Panc1 (cell line): ENCODE measurements at regions not wholly inside any gene's neighbourhood (a gene's known extent, or its start where the extent isn't known, plus 50 kb on each side); places are given as distances from the start of the nearest gene placed in this dataset.

Source experiments
- TF ChIP-seq, protein P1 (sequence below): fragments of 450-650 bp; IDR thresholded peaks from 2 replicates; pipeline ENCODE4 v1.5.1; 2017; ENCODE audit warnings: mild to moderate bottlenecking
- TF ChIP-seq, protein P2 (sequence below), 2 experiments: IDR thresholded peaks; 2 replicates each; pipeline ENCODE4 v1.6.1; 2011 to 2012; ENCODE audit warnings: low read depth in 2 of 2, control low read depth in 1 of 2, low read length in 1 of 2, mild to moderate bottlenecking in 1 of 2, moderate library complexity in 1 of 2; ENCODE audit not compliant: insufficient read depth in 1 of 2

DNA sequence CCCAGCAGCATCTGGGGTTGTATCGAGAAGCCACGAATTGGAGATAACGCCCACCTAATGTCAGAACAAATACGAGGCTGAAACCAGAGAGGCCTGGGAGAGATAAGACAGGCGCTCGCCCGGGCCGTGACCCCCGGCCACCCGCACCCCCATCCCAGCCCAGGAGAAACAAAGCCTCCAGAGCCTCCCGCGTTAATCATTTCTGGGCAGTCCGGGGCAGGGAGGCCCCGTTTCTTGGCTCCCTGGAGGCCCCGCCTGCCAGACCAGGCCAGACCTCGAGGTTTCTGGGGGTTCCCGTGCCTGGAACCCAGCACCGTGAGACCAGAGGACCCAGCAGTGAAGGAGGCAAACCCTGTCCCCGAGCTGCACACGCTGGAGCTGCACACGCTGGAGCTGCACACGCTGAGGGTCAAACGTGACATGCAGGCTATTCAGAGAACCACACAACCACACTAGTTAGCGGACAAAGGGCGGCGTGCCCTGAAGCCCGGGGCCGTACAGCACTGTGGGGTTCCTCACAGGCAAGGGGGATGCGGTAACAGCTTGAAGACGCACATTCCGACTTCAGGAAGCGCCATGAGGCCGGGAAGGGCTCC, 53.4 kb downstream of the FOXL3 start:
- TF ChIP-seq, protein P1, sequence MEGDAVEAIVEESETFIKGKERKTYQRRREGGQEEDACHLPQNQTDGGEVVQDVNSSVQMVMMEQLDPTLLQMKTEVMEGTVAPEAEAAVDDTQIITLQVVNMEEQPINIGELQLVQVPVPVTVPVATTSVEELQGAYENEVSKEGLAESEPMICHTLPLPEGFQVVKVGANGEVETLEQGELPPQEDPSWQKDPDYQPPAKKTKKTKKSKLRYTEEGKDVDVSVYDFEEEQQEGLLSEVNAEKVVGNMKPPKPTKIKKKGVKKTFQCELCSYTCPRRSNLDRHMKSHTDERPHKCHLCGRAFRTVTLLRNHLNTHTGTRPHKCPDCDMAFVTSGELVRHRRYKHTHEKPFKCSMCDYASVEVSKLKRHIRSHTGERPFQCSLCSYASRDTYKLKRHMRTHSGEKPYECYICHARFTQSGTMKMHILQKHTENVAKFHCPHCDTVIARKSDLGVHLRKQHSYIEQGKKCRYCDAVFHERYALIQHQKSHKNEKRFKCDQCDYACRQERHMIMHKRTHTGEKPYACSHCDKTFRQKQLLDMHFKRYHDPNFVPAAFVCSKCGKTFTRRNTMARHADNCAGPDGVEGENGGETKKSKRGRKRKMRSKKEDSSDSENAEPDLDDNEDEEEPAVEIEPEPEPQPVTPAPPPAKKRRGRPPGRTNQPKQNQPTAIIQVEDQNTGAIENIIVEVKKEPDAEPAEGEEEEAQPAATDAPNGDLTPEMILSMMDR, result no peak
- TF ChIP-seq, protein P2, sequence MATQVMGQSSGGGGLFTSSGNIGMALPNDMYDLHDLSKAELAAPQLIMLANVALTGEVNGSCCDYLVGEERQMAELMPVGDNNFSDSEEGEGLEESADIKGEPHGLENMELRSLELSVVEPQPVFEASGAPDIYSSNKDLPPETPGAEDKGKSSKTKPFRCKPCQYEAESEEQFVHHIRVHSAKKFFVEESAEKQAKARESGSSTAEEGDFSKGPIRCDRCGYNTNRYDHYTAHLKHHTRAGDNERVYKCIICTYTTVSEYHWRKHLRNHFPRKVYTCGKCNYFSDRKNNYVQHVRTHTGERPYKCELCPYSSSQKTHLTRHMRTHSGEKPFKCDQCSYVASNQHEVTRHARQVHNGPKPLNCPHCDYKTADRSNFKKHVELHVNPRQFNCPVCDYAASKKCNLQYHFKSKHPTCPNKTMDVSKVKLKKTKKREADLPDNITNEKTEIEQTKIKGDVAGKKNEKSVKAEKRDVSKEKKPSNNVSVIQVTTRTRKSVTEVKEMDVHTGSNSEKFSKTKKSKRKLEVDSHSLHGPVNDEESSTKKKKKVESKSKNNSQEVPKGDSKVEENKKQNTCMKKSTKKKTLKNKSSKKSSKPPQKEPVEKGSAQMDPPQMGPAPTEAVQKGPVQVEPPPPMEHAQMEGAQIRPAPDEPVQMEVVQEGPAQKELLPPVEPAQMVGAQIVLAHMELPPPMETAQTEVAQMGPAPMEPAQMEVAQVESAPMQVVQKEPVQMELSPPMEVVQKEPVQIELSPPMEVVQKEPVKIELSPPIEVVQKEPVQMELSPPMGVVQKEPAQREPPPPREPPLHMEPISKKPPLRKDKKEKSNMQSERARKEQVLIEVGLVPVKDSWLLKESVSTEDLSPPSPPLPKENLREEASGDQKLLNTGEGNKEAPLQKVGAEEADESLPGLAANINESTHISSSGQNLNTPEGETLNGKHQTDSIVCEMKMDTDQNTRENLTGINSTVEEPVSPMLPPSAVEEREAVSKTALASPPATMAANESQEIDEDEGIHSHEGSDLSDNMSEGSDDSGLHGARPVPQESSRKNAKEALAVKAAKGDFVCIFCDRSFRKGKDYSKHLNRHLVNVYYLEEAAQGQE (IDR thresholded peaks at IDR 0.05; ENCODE audit: insufficient read depth in 1 of 2, low read depth in 2 of 2, low read length in 1 of 2), result no peak
